ENCODE measurements at regions not wholly inside any gene's neighbourhood (a gene's known extent, or its start where the extent isn't known, plus 50 kb on each side); places are given as distances from the start of the nearest gene placed in this dataset.

DNA sequence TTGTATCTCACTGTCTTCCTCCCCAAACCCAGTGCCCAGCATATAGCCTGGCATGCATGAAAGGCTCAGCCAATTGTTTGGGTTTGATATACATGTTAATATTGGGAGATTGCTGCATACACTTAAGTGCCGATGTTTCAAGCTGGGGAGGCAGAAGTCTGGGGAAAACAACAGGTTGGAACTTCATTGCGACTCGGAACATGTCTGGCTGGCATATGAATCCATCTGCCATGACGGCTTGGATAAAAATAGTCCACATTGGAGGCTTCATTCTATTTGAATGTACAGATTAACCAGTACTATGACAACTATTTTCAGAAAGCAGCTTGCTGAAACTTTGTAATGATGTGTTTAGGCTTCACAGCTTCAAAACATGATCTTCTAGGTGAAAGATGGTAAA lies 261.0 kb downstream of the CDH26 start:
- 95 to 99% methylated on average over 4 of the region's 4 CpGs for WGBS, 2 experiments
- H3K4me1 ChIP-seq (ENCODE audit: control insufficient read depth, insufficient read depth, low read length) = no peaks in the 10 kb centered on the region
- H3K27me3 ChIP-seq (ENCODE audit: control insufficient read depth, insufficient read depth, low read length, poor library complexity, severe bottlenecking) = no peaks in the 10 kb centered on the region
- no peak overlapping the region for H3K4me3 ChIP-seq (ENCODE audit: insufficient read depth, low read depth, low read length)
- no peaks in the 10 kb centered on the region for H3K9me3 ChIP-seq (ENCODE audit: control insufficient read depth, low read length)
- no peaks in the 10 kb centered on the region for H3K36me3 ChIP-seq (ENCODE audit: control insufficient read depth, insufficient read depth, low read length)
- no peak overlapping the region for H3K27ac ChIP-seq (ENCODE audit: insufficient read depth, low read depth, low read length, poor library complexity, severe bottlenecking)

DNA sequence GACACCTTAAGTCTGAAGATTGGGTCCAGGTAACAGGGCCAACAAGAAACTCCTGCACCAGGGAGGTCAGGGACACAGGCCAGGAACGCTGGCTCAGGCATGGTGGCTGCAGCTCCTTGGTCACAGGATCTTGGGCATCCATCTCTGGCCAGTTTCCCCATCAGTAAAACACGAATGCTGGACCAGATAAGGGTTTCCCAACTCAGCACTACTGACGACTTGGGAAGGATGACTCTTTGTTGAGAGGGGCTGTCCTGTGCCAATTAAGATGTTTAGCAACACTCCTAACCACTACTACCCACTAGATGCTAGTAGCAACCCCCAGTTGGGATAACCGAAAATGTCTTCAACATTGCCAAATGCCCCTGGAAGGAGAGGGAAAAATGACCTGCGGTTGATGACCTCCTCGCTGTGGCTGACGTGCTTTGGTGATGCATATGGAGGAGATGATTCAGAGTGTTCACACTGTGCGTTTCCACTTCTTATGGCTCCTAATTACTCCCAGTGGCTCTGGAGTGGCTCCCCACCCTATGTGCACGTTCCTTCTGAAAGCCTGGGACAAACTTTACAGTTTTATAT lies 261.9 kb downstream of the CDH26 start:
- no peaks in the 10 kb centered on the region for H3K4me1 ChIP-seq (ENCODE audit: control insufficient read depth, insufficient read depth, low read length)
- no peaks in the 10 kb centered on the region for H3K9me3 ChIP-seq (ENCODE audit: control insufficient read depth, low read length)
- H3K4me3 ChIP-seq (ENCODE audit: insufficient read depth, low read depth, low read length) = no peak overlapping the region
- H3K36me3 ChIP-seq (ENCODE audit: control insufficient read depth, insufficient read depth, low read length) = no peaks in the 10 kb centered on the region
- WGBS, 2 experiments = 93 to 95% methylated on average over 9 of the region's 9 CpGs
- no peaks in the 10 kb centered on the region for H3K27me3 ChIP-seq (ENCODE audit: control insufficient read depth, insufficient read depth, low read length, poor library complexity, severe bottlenecking)
- H3K27ac ChIP-seq (ENCODE audit: insufficient read depth, low read depth, low read length, poor library complexity, severe bottlenecking) = no peak overlapping the region

DNA sequence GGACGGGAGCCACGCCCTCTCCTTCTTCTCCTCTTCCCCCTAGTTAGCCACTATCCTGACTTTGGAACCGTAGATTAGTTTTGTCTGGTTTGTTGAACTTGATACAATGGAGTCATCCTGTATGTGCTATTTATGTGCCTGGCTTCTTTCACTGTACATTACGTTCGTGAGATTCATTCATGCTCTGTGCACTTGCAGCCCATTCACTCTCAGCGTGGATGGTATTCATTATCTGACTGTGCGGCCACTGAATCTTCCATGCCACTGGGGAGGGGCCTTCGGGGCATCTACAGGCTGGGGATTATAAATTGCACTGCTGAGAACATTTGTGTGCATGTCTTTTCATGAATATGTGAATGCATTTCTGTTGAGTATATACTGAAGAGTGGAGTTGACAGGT lies 262.5 kb downstream of the CDH26 start:
- Histone ChIP-seq H3K4me1 (ENCODE audit: control insufficient read depth, insufficient read depth, low read length) (no peaks in the 10 kb centered on the region), H3K4me3 (ENCODE audit: insufficient read depth, low read depth, low read length) (no peak overlapping the region), H3K27ac (ENCODE audit: insufficient read depth, low read depth, low read length, poor library complexity, severe bottlenecking) (no peak overlapping the region), H3K27me3 (ENCODE audit: control insufficient read depth, insufficient read depth, low read length, poor library complexity, severe bottlenecking) (no peaks in the 10 kb centered on the region), H3K9me3 (ENCODE audit: control insufficient read depth, low read length) (no peaks in the 10 kb centered on the region), H3K36me3 (ENCODE audit: control insufficient read depth, insufficient read depth, low read length) (no peaks in the 10 kb centered on the region)
- 92 to 97% methylated on average over 8 of the region's 8 CpGs for WGBS, 2 experiments

DNA sequence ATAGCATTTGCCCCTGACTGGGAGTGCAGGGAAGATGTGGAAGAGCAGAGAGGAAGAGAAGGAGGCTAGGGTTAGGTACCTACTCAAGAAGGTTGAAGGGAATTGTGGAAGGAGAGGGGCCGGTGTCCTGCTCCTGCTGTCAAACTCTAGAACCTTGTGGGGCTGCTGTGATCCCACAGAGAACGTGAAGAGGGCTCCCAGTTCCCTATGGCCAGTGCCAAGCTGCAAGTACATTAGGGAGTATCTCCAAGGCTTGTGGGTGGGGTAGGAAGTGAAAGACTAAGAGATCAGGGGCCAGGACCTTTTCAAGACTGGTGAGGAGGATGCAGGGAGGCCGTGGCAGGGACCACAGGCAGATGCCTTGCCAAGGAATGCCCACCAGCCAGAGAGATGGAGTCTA lies 263.4 kb downstream of the CDH26 start:
- Histone ChIP-seq H3K27me3 (ENCODE audit: control insufficient read depth, insufficient read depth, low read length, poor library complexity, severe bottlenecking) (no peaks in the 10 kb centered on the region), H3K36me3 (ENCODE audit: control insufficient read depth, insufficient read depth, low read length) (no peaks in the 10 kb centered on the region), H3K4me3 (ENCODE audit: insufficient read depth, low read depth, low read length) (no peak overlapping the region), H3K4me1 (ENCODE audit: control insufficient read depth, insufficient read depth, low read length) (no peaks in the 10 kb centered on the region), H3K27ac (ENCODE audit: insufficient read depth, low read depth, low read length, poor library complexity, severe bottlenecking) (no peak overlapping the region), H3K9me3 (ENCODE audit: control insufficient read depth, low read length) (no peaks in the 10 kb centered on the region)
- WGBS, 2 experiments = 85 to 89% methylated on average over 3 of the region's 3 CpGs

DNA sequence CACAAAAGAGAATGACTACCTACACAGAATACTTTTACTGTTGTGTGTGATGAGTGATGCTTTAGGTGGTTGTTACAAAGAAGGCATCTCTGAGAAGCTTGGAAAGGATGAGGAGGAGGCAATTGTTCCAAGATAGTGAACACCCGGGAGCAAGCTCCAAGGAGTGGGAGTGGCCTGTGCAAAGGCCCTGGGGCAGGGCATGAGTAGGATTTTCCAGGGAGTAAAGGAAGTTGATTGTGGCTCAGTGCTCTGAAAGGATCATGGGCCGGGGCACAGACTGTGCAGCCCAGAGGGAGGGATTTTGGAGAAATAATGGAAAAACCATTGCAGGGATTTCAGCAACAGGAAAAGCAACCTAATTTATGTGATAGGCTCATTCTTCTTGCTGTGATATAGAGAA lies 264.3 kb downstream of the CDH26 start:
- Histone ChIP-seq H3K4me1 (ENCODE audit: control insufficient read depth, insufficient read depth, low read length) (no peaks in the 10 kb centered on the region), H3K9me3 (ENCODE audit: control insufficient read depth, low read length) (no peaks in the 10 kb centered on the region), H3K4me3 (ENCODE audit: insufficient read depth, low read depth, low read length) (no peak overlapping the region), H3K27me3 (ENCODE audit: control insufficient read depth, insufficient read depth, low read length, poor library complexity, severe bottlenecking) (no peaks in the 10 kb centered on the region), H3K27ac (ENCODE audit: insufficient read depth, low read depth, low read length, poor library complexity, severe bottlenecking) (no peak overlapping the region), H3K36me3 (ENCODE audit: control insufficient read depth, insufficient read depth, low read length) (no peaks in the 10 kb centered on the region)
- 88 to 92% methylated on average over 2 of the region's 2 CpGs for WGBS, 2 experiments

DNA sequence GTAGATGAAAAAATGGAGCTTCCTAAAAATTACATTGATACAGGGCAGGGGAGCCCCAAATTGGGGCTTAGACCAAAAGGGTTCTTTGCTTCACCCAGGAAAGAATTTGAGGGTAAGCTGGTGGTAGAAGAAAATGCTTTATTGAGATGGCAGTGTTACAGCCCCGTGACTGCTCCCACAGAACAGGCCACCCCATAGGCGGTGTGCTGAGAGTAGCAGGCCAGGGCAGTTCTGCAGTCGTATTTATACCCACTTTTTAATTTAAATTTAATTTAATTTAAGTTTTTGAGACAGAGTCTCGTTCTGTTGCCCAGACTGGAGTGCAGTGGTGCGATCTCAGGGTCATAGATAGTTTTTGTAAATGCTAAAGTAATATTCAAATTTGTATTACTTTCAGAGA lies 265.0 kb downstream of the CDH26 start:
- no peak overlapping the region for H3K27ac ChIP-seq (ENCODE audit: insufficient read depth, low read depth, low read length, poor library complexity, severe bottlenecking)
- no peaks in the 10 kb centered on the region for H3K36me3 ChIP-seq (ENCODE audit: control insufficient read depth, insufficient read depth, low read length)
- H3K4me1 ChIP-seq (ENCODE audit: control insufficient read depth, insufficient read depth, low read length) = no peaks in the 10 kb centered on the region
- H3K4me3 ChIP-seq (ENCODE audit: insufficient read depth, low read depth, low read length) = no peak overlapping the region
- no peaks in the 10 kb centered on the region for H3K9me3 ChIP-seq (ENCODE audit: control insufficient read depth, low read length)
- no peaks in the 10 kb centered on the region for H3K27me3 ChIP-seq (ENCODE audit: control insufficient read depth, insufficient read depth, low read length, poor library complexity, severe bottlenecking)
- WGBS, 2 experiments = 89 to 95% methylated on average over 2 to 4 of the region's 5 CpGs

DNA sequence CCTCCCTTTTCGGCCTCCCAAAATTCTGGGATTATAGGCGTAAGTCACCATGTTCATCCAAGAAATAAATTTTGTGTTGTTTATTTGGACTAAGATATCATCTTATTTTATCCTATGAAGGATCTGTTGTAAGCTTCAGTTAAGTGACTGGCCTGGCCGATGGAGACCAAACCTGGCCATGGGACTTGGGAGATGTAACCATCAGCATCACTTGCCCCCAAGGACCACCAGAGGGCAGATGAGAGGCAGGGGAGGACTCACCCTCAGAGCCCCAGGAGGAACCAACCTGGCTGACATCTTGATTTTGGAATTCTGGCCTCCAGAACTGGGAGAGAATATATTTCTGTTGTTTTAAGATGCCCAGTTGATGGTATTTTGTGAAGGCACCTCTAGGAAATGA lies 266.7 kb downstream of the CDH26 start:
- no peaks in the 10 kb centered on the region for H3K4me1 ChIP-seq (ENCODE audit: control insufficient read depth, insufficient read depth, low read length)
- no peaks in the 10 kb centered on the region for H3K27me3 ChIP-seq (ENCODE audit: control insufficient read depth, insufficient read depth, low read length, poor library complexity, severe bottlenecking)
- H3K36me3 ChIP-seq (ENCODE audit: control insufficient read depth, insufficient read depth, low read length) = no peaks in the 10 kb centered on the region
- H3K27ac ChIP-seq (ENCODE audit: insufficient read depth, low read depth, low read length, poor library complexity, severe bottlenecking) = no peak overlapping the region
- no peak overlapping the region for H3K4me3 ChIP-seq (ENCODE audit: insufficient read depth, low read depth, low read length)
- no peaks in the 10 kb centered on the region for H3K9me3 ChIP-seq (ENCODE audit: control insufficient read depth, low read length)
- WGBS, 2 experiments = 95 to 100% methylated on average over 2 of the region's 3 CpGs

DNA sequence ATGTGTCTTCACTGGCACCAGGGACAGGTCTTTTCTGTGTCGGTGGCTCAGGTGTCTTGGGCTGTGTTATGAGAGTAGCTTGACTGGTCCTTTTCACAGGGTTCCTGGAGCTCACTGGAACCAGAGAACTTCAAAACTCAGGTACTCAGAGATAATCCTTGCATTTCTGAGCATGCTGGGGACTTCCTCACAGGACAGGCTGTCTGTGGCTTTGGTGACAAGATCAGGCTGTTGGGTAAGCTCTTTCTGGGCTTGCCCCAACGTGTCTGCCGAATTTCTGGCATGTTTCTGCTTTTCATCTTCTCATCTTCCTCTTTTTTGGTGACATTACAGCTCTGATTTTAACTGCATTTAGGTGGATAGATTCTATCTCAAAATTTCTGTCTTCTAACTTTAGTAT lies 270.0 kb downstream of the CDH26 start:
- Histone ChIP-seq H3K9me3 (ENCODE audit: control insufficient read depth, low read length) (no peaks in the 10 kb centered on the region), H3K36me3 (ENCODE audit: control insufficient read depth, insufficient read depth, low read length) (no peaks in the 10 kb centered on the region), H3K4me3 (ENCODE audit: insufficient read depth, low read depth, low read length) (no peak overlapping the region), H3K27ac (ENCODE audit: insufficient read depth, low read depth, low read length, poor library complexity, severe bottlenecking) (no peak overlapping the region), H3K4me1 (ENCODE audit: control insufficient read depth, insufficient read depth, low read length) (no peaks in the 10 kb centered on the region), H3K27me3 (ENCODE audit: control insufficient read depth, insufficient read depth, low read length, poor library complexity, severe bottlenecking) (no peaks in the 10 kb centered on the region)
- WGBS, 2 experiments = 88 to 100% methylated on average over 3 of the region's 3 CpGs

DNA sequence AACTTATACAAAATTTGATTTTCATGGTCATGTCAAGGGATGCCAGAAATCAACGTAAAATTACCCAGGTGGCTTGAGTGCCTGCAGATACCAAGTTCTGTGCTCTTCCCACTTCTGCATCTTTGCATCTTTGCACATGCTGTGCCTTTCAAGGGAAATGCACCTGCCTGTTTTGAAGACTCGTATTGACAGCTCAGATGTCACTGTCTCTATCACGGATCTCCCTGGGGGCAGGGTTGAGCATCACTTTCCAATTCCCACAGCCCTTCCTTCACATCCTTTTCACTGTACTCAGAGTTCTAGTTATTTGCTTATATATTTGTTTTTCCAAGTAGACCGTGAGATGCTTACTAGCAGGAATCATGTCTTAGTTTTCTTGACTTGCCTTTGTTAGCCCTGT lies 274.2 kb downstream of the CDH26 start:
- no peaks in the 10 kb centered on the region for H3K9me3 ChIP-seq (ENCODE audit: control insufficient read depth, low read length)
- 89 to 94% methylated on average over 4 of the region's 4 CpGs for WGBS, 2 experiments
- no peak overlapping the region for H3K4me3 ChIP-seq (ENCODE audit: insufficient read depth, low read depth, low read length)
- H3K27ac ChIP-seq (ENCODE audit: insufficient read depth, low read depth, low read length, poor library complexity, severe bottlenecking) = no peak overlapping the region
- H3K27me3 ChIP-seq (ENCODE audit: control insufficient read depth, insufficient read depth, low read length, poor library complexity, severe bottlenecking) = no peaks in the 10 kb centered on the region
- no peaks in the 10 kb centered on the region for H3K4me1 ChIP-seq (ENCODE audit: control insufficient read depth, insufficient read depth, low read length)
- H3K36me3 ChIP-seq (ENCODE audit: control insufficient read depth, insufficient read depth, low read length) = no peaks in the 10 kb centered on the region

DNA sequence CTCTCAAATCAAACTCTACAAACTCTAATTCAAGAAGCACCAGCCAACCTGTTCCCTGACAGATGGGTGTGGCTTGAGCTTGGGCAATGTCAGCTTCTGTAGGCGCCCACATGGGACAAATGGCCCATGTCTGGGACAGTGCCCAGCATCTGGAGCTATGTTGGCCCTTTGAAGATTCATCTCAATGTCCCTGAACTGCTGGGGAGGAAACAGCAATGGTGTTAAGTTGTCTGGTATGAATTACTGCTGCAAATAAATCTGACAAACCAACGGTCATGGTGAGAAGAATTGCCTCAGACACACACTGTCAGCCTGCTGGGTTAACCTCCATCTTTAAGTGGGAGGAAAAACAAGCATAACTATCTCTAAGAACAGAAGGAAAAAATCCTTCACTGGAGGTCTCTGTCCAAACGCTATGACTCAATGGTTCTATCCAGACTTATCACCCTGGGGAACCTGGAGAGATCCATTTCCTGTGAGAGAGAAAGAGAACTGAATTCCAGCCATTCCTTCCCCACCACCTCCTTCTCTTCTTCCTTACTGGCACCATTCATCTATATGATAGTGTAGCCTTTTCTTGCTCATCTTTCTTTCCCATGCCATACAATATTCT lies 274.9 kb downstream of the CDH26 start:
- WGBS, 2 experiments = 74 to 76% methylated on average over 3 of the region's 3 CpGs
- H3K27me3 ChIP-seq (ENCODE audit: control insufficient read depth, insufficient read depth, low read length, poor library complexity, severe bottlenecking) = no peaks in the 10 kb centered on the region
- H3K36me3 ChIP-seq (ENCODE audit: control insufficient read depth, insufficient read depth, low read length) = no peaks in the 10 kb centered on the region
- H3K9me3 ChIP-seq (ENCODE audit: control insufficient read depth, low read length) = no peaks in the 10 kb centered on the region
- H3K27ac ChIP-seq (ENCODE audit: insufficient read depth, low read depth, low read length, poor library complexity, severe bottlenecking) = no peak overlapping the region
- no peak overlapping the region for H3K4me3 ChIP-seq (ENCODE audit: insufficient read depth, low read depth, low read length)
- H3K4me1 ChIP-seq (ENCODE audit: control insufficient read depth, insufficient read depth, low read length) = no peaks in the 10 kb centered on the region

DNA sequence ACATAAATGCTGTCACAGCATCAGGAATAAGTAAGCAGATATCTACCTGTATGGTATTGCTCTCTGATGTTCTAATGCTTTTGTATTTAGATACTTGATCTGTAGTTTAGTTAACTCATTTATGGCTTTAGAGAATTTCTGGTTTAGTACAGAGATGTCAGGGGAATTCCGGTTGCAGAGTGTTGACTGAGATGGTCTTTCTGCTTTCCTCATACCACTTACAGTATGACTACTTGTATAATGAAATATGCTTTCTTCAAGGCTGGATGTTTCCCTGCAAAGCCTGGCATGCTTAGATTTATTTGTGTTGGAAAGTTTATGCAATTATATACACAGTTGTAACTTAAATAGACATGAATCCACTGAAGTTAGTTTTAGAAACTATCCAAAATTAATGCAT lies 278.4 kb downstream of the CDH26 start:
- 89% methylated on average over 1 of the region's 1 CpG; no CpG with 5 or more reads in 1 of the 2 experiments for WGBS, 2 experiments
- no peaks in the 10 kb centered on the region for H3K4me1 ChIP-seq (ENCODE audit: control insufficient read depth, insufficient read depth, low read length)
- no peaks in the 10 kb centered on the region for H3K27me3 ChIP-seq (ENCODE audit: control insufficient read depth, insufficient read depth, low read length, poor library complexity, severe bottlenecking)
- H3K4me3 ChIP-seq (ENCODE audit: insufficient read depth, low read depth, low read length) = no peak overlapping the region
- H3K9me3 ChIP-seq (ENCODE audit: control insufficient read depth, low read length) = no peaks in the 10 kb centered on the region
- H3K36me3 ChIP-seq (ENCODE audit: control insufficient read depth, insufficient read depth, low read length) = no peaks in the 10 kb centered on the region
- H3K27ac ChIP-seq (ENCODE audit: insufficient read depth, low read depth, low read length, poor library complexity, severe bottlenecking) = no peak overlapping the region
